HL-60 (cell line): ENCODE measurements at regions not wholly inside any gene's neighbourhood (a gene's known extent, or its start where the extent isn't known, plus 50 kb on each side); places are given as distances from the start of the nearest gene placed in this dataset.

ENCODE experiments used
- DNase-seq, 2 experiments: peaks; one replicate each; pipeline ENCODE4 v3.0.0-alpha.2; 2010 to 2020; ENCODE audit warnings: low read depth in 1 of 2, low spot score in 1 of 2
- H3K27ac ChIP-seq: fragments of 250-450 bp; sonication (Bioruptor Pico); replicated peaks from 2 replicates; pipeline ENCODE4 v1.5.1; 2020; ENCODE audit warnings: mild to moderate bottlenecking, moderate library complexity
- H3K27me3 ChIP-seq: fragments of 250-450 bp; sonication (Bioruptor Pico); 2 replicates; pipeline ENCODE4 v1.5.1; 2021; ENCODE audit warnings: mild to moderate bottlenecking, moderate library complexity; ENCODE audit not compliant: insufficient read depth, poor library complexity, severe bottlenecking
- H3K4me3 ChIP-seq: replicated peaks from 2 replicates; pipeline ENCODE4 v1.5.1; 2011; ENCODE audit warnings: mild to moderate bottlenecking, control low read depth, low read length; ENCODE audit not compliant: insufficient read depth
- GABPA ChIP-seq: IDR thresholded peaks from 2 replicates; pipeline ENCODE4 v1.6.1; 2012; ENCODE audit warnings: low read depth
- POLR2AphosphoS5 ChIP-seq: IDR thresholded peaks from 2 replicates; pipeline ENCODE4 v1.6.1; 2012; ENCODE audit warnings: low read depth
- REST ChIP-seq: IDR thresholded peaks from 2 replicates; pipeline ENCODE4 v1.6.1; 2012; ENCODE audit warnings: low read depth; ENCODE audit not compliant: insufficient replicate concordance
- SPI1 ChIP-seq: IDR thresholded peaks from 2 replicates; pipeline ENCODE4 v1.6.1; 2012; ENCODE audit warnings: low read depth, mild to moderate bottlenecking, borderline replicate concordance
- TF ChIP-seq, protein P1 (sequence below): IDR thresholded peaks from one replicate; pipeline ENCODE4 v1.5.1; 2011; ENCODE audit warnings: low read length, control low read depth, inconsistent platforms; ENCODE audit not compliant: insufficient read depth

GRCh38 chr10:52956861-52957260, 184.3 kb upstream of the MBL2 start:
- no peak overlapping the region for H3K27ac ChIP-seq
- no peaks in the 10 kb centered on the region for H3K27me3 ChIP-seq
- TF ChIP-seq SPI1 (no peak), POLR2AphosphoS5 (no peak), GABPA (no peak), REST (no peak)
- TF ChIP-seq, protein P1, sequence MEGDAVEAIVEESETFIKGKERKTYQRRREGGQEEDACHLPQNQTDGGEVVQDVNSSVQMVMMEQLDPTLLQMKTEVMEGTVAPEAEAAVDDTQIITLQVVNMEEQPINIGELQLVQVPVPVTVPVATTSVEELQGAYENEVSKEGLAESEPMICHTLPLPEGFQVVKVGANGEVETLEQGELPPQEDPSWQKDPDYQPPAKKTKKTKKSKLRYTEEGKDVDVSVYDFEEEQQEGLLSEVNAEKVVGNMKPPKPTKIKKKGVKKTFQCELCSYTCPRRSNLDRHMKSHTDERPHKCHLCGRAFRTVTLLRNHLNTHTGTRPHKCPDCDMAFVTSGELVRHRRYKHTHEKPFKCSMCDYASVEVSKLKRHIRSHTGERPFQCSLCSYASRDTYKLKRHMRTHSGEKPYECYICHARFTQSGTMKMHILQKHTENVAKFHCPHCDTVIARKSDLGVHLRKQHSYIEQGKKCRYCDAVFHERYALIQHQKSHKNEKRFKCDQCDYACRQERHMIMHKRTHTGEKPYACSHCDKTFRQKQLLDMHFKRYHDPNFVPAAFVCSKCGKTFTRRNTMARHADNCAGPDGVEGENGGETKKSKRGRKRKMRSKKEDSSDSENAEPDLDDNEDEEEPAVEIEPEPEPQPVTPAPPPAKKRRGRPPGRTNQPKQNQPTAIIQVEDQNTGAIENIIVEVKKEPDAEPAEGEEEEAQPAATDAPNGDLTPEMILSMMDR = no peak
- DNase-seq = no peak
- H3K4me3 ChIP-seq = no peak overlapping the region

DNA sequence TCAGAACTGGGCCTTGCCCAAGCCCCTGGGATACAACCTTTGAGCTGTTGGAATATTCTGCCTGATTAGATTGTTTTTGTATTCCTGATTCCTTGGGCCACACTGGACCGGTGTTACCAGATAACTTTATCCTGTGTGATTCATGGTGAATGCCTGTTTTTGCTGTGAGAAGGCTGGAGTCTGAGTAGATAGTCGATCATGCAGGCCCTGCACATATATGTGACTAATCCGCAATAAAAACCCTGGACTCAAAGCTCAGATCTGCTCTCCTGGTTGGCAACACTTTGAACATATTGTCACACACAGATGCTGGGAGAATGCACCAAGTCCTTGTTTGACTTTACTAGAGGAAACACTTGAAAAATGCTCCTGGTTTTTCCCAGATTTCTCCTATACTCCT, 183.9 kb upstream of the MBL2 start:
- Histone ChIP-seq H3K27ac (no peak overlapping the region), H3K4me3 (no peak overlapping the region), H3K27me3 (no peaks in the 10 kb centered on the region)
- no peak for DNase-seq
- TF ChIP-seq GABPA (no peak), REST (no peak), SPI1 (no peak), POLR2AphosphoS5 (no peak)
- TF ChIP-seq, protein P1 = no peak

GRCh38 chr10:52955337-52955736, 182.8 kb upstream of the MBL2 start:
- Histone ChIP-seq H3K4me3 (no peak overlapping the region), H3K27me3 (no peaks in the 10 kb centered on the region), H3K27ac (no peak overlapping the region)
- no peak for DNase-seq
- TF ChIP-seq, protein P1 = no peak
- no peak for TF ChIP-seq REST
- TF ChIP-seq GABPA = no peak
- TF ChIP-seq POLR2AphosphoS5 = no peak
- no peak for TF ChIP-seq SPI1
